ENCODE measurements at regions not wholly inside any gene's neighbourhood (a gene's known extent, or its start where the extent isn't known, plus 50 kb on each side); places are given as distances from the start of the nearest gene placed in this dataset.

DNA sequence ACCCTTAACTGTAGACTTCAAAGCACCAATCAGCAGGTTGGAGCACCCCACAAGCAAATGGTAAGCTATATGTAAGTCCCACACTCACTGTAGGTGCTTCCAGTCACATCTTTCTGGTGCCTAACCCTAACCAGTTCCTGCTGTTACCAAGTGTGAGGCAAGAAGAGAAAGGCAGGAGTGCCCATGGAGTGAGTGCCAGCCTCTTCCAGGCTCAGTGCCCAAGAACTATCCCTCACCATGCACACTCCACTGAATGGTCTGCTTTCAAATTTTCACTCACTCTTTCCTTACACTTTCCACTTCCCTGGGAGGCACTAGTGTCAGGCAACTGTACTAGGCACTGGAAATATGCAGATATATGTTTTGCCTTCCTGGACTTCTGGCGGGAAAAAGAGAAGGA lies 62.2 kb upstream of the ZDHHC17 start:
- BruUV-seq (replicated peaks) = no TSS peak
- Histone ChIP-seq H3K9me3 (no peaks in the 10 kb centered on the region), H3K4me1 (peaks cover 6% of the 10 kb centered on the region; the same call in 1 of the 2 replicates), H3K27me3 (replicated peaks; ENCODE audit: control insufficient read depth, insufficient read depth, low read length) (no peaks in the 10 kb centered on the region), H3K4me3 (ENCODE audit: low read depth, low read length) (no peak overlapping the region), H3K36me3 (ENCODE audit: control insufficient read depth, insufficient read depth, low read length) (no peaks in the 10 kb centered on the region)
- TF ChIP-seq, protein P1, sequence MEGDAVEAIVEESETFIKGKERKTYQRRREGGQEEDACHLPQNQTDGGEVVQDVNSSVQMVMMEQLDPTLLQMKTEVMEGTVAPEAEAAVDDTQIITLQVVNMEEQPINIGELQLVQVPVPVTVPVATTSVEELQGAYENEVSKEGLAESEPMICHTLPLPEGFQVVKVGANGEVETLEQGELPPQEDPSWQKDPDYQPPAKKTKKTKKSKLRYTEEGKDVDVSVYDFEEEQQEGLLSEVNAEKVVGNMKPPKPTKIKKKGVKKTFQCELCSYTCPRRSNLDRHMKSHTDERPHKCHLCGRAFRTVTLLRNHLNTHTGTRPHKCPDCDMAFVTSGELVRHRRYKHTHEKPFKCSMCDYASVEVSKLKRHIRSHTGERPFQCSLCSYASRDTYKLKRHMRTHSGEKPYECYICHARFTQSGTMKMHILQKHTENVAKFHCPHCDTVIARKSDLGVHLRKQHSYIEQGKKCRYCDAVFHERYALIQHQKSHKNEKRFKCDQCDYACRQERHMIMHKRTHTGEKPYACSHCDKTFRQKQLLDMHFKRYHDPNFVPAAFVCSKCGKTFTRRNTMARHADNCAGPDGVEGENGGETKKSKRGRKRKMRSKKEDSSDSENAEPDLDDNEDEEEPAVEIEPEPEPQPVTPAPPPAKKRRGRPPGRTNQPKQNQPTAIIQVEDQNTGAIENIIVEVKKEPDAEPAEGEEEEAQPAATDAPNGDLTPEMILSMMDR (IDR thresholded peaks at IDR 0.05; ENCODE audit: insufficient read depth in 1 of 2, low read depth in 1 of 2, low read length in 1 of 2, severe bottlenecking in 1 of 2, unreplicated experiment in 1 of 2) = no peak
- H3K4me3 Mint-ChIP-seq (ENCODE audit: unreplicated experiment) = no peak overlapping the region
- ChIA-PET CTCF (interaction anchor here (0.8 kb wide), 1 partner anchor 12 kb away, joined by 4 read pairs; no protein-coding TSS in a partner anchor), POLR2A (no interaction called here)
- no peak overlapping the region for H3K27ac Mint-ChIP-seq (ENCODE audit: unreplicated experiment)
- no peaks in the 10 kb centered on the region for H3K27me3 Mint-ChIP-seq (ENCODE audit: insufficient read depth, unreplicated experiment)
- no peaks in the 10 kb centered on the region for H3K9me3 Mint-ChIP-seq (ENCODE audit: unreplicated experiment)
- DNase-seq = no peak
- no peaks in the 10 kb centered on the region for H3K36me3 Mint-ChIP-seq (ENCODE audit: insufficient read depth, unreplicated experiment)
- H3K4me1 Mint-ChIP-seq (ENCODE audit: low read depth, unreplicated experiment) = peaks cover 35% of the 10 kb centered on the region
- intact Hi-C loops (cut with micrococcal nuclease; ENCODE audit: unreplicated experiment) = no loop called here

DNA sequence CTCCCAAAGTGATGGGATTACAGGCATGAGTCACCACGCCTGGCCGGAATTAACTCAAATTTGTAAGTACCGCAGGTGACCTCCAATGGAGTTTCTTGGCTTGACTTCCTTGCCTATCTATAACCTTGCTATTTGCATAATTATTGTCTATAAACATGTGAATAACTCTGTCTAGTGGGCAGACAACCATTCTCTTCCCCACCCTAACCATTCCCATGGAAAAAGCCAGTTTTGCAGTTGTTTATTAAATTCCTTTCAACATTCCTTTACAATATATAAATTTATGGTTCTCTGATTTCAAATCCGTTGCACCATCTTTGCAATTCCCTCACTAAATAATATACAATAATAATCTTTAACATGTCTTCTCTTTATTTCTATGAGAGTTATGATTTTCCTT lies 61.0 kb upstream of the ZDHHC17 start:
- Mint-ChIP-seq H3K27me3 (ENCODE audit: insufficient read depth, unreplicated experiment) (no peaks in the 10 kb centered on the region), H3K9me3 (ENCODE audit: unreplicated experiment) (no peaks in the 10 kb centered on the region), H3K36me3 (ENCODE audit: insufficient read depth, unreplicated experiment) (no peaks in the 10 kb centered on the region), H3K4me3 (ENCODE audit: unreplicated experiment) (no peak overlapping the region), H3K27ac (ENCODE audit: unreplicated experiment) (no peak overlapping the region), H3K4me1 (ENCODE audit: low read depth, unreplicated experiment) (peaks cover 33% of the 10 kb centered on the region)
- no peaks in the 10 kb centered on the region for H3K9me3 ChIP-seq
- intact Hi-C loops (cut with micrococcal nuclease; ENCODE audit: unreplicated experiment) = no loop called here
- H3K4me1 ChIP-seq = peaks cover 18% of the 10 kb centered on the region
- no peaks in the 10 kb centered on the region for H3K36me3 ChIP-seq (ENCODE audit: control insufficient read depth, insufficient read depth, low read length)
- no peaks in the 10 kb centered on the region for H3K27me3 ChIP-seq (replicated peaks; ENCODE audit: control insufficient read depth, insufficient read depth, low read length)
- CTCF ChIA-PET = no interaction called here
- POLR2A ChIA-PET = interaction anchor here (0.6 kb wide), 1 partner anchor 946 kb away, joined by 7 read pairs; no protein-coding TSS in a partner anchor
- no peak for DNase-seq
- BruUV-seq (replicated peaks) = no TSS peak
- TF ChIP-seq, protein P1 (IDR thresholded peaks at IDR 0.05; ENCODE audit: insufficient read depth in 1 of 2, low read depth in 1 of 2, low read length in 1 of 2, severe bottlenecking in 1 of 2, unreplicated experiment in 1 of 2) = no peak
- H3K4me3 ChIP-seq (ENCODE audit: low read depth, low read length) = no peak overlapping the region

DNA sequence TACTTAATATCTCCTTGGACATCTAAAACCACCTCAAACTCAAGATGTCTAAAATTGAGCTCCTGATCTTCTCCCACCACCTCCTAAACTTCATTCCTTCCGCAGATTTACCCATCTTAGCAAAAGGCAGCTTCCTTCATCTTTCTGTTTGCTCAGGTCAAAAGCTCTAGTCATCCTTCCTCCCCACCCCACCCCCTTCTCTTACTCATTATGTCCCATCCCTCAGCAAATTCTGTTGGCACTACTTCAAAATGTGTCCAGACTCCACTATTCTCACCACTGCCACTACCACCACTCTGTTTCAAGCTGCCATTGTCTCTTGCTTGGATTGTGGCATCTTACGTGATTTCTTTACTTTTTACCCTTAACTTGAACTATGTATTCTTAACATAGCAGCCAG lies 59.2 kb upstream of the ZDHHC17 start:
- peaks cover 23% of the 10 kb centered on the region for H3K4me1 ChIP-seq
- H3K27me3 ChIP-seq (replicated peaks; ENCODE audit: control insufficient read depth, insufficient read depth, low read length) = no peaks in the 10 kb centered on the region
- H3K4me3 Mint-ChIP-seq (ENCODE audit: unreplicated experiment) = no peak overlapping the region
- TF ChIP-seq, protein P1 (IDR thresholded peaks at IDR 0.05; ENCODE audit: insufficient read depth in 1 of 2, low read depth in 1 of 2, low read length in 1 of 2, severe bottlenecking in 1 of 2, unreplicated experiment in 1 of 2) = no peak
- DNase-seq = no peak
- H3K9me3 ChIP-seq = no peaks in the 10 kb centered on the region
- H3K4me3 ChIP-seq (ENCODE audit: low read depth, low read length) = no peak overlapping the region
- ChIA-PET CTCF (no interaction called here), POLR2A (no interaction called here)
- intact Hi-C loops (cut with micrococcal nuclease; ENCODE audit: unreplicated experiment) = no loop called here
- no peaks in the 10 kb centered on the region for H3K36me3 Mint-ChIP-seq (ENCODE audit: insufficient read depth, unreplicated experiment)
- H3K36me3 ChIP-seq (ENCODE audit: control insufficient read depth, insufficient read depth, low read length) = no peaks in the 10 kb centered on the region
- BruUV-seq (replicated peaks) = no TSS peak
- H3K4me1 Mint-ChIP-seq (ENCODE audit: low read depth, unreplicated experiment) = peaks cover 19% of the 10 kb centered on the region
- H3K9me3 Mint-ChIP-seq (ENCODE audit: unreplicated experiment) = no peaks in the 10 kb centered on the region
- H3K27me3 Mint-ChIP-seq (ENCODE audit: insufficient read depth, unreplicated experiment) = no peaks in the 10 kb centered on the region
- H3K27ac Mint-ChIP-seq (ENCODE audit: unreplicated experiment) = no peak overlapping the region

All from Caco-2 (cell line).